ENCODE measurements at regions not wholly inside any gene's neighbourhood (a gene's known extent, or its start where the extent isn't known, plus 50 kb on each side); places are given as distances from the start of the nearest gene placed in this dataset.

GRCh38 chr6:169994739-169995138 lies 243.3 kb downstream of the ERMARD start:
- DNase-seq = no peak

GRCh38 chr6:169993861-169994481 lies 242.5 kb downstream of the ERMARD start:
- peaks cover 0 to 4% (median 0%) of the 10 kb centered on the region in 4 donors for H3K27me3 ChIP-seq
- H3K36me3 ChIP-seq = no peaks in the 10 kb centered on the region
- no peak for TF ChIP-seq POLR2A (IDR thresholded peaks at IDR 0.05)
- TF ChIP-seq CTCF (IDR thresholded peaks at IDR 0.05) = no peak
- no peak overlapping the region for H3K27ac ChIP-seq
- no peaks in the 10 kb centered on the region for H3K9me3 ChIP-seq
- WGBS, 2 donors = 82% methylated on average over 5 of the region's 16 CpGs; no CpG with 5 or more reads in 1 of the 2 donors
- intact Hi-C loops (cut with DNase I) = no loop called here
- H3K4me1 ChIP-seq = peaks cover 0 to 9% (median 0%) of the 10 kb centered on the region in 3 donors
- no peak for DNase-seq
- no peak overlapping the region for H3K4me3 ChIP-seq

More at GRCh38 chr6:169994739-169995138, 243.3 kb downstream of the ERMARD start:
- Histone ChIP-seq H3K4me1 (peaks cover 0 to 9% (median 0%) of the 10 kb centered on the region in 3 donors), H3K27ac (no peak overlapping the region), H3K36me3 (no peaks in the 10 kb centered on the region), H3K4me3 (no peak overlapping the region), H3K27me3 (peaks cover 0 to 4% (median 0%) of the 10 kb centered on the region in 4 donors), H3K9me3 (no peaks in the 10 kb centered on the region)
- no peak for TF ChIP-seq POLR2A (IDR thresholded peaks at IDR 0.05)
- TF ChIP-seq CTCF (IDR thresholded peaks at IDR 0.05) = no peak
- intact Hi-C loops (cut with DNase I) = no loop called here
- 94% methylated on average over 8 of the region's 8 CpGs for WGBS, 2 donors

GRCh38 chr6:169991913-169992312 lies 240.5 kb downstream of the ERMARD start:
- Histone ChIP-seq H3K36me3 (no peaks in the 10 kb centered on the region), H3K27me3 (no peaks in the 10 kb centered on the region), H3K4me1 (peaks cover 0 to 9% (median 0%) of the 10 kb centered on the region in 3 donors), H3K4me3 (no peak overlapping the region), H3K27ac (no peak overlapping the region), H3K9me3 (no peaks in the 10 kb centered on the region)
- TF ChIP-seq POLR2A (IDR thresholded peaks at IDR 0.05) = no peak
- TF ChIP-seq CTCF (IDR thresholded peaks at IDR 0.05) = no peak
- intact Hi-C loops (cut with DNase I) = no loop called here
- WGBS, 2 donors = 93% methylated on average over 7 to 8 of the region's 8 CpGs
- no peak for DNase-seq

GRCh38 chr6:169991031-169991390 lies 239.6 kb downstream of the ERMARD start:
- H3K27me3 ChIP-seq = no peaks in the 10 kb centered on the region
- no peaks in the 10 kb centered on the region for H3K9me3 ChIP-seq
- H3K4me3 ChIP-seq = no peak overlapping the region
- intact Hi-C loops (cut with DNase I) = no loop called here
- H3K36me3 ChIP-seq = no peaks in the 10 kb centered on the region
- TF ChIP-seq CTCF (IDR thresholded peaks at IDR 0.05) = no peak
- no peak for TF ChIP-seq POLR2A (IDR thresholded peaks at IDR 0.05)
- WGBS, 2 donors = 79 to 81% methylated on average over 5 to 6 of the region's 8 CpGs
- no peak overlapping the region for H3K27ac ChIP-seq
- H3K4me1 ChIP-seq = peaks cover 0 to 9% (median 0%) of the 10 kb centered on the region in 3 donors
- no peak for DNase-seq

- WGBS, 2 donors = 66 to 70% methylated on average over 20 to 22 of the region's 32 CpGs
- no peak for DNase-seq
Observed at GRCh38 chr6:169990095-169991030, 238.9 kb downstream of the ERMARD start.

More at GRCh38 chr6:169990095-169991030, 238.9 kb downstream of the ERMARD start:
- TF ChIP-seq CTCF (IDR thresholded peaks at IDR 0.05) (no peak), POLR2A (IDR thresholded peaks at IDR 0.05) (no peak)
- Histone ChIP-seq H3K4me1 (peaks cover 0 to 9% (median 0%) of the 10 kb centered on the region in 3 donors), H3K27ac (no peak overlapping the region), H3K4me3 (no peak overlapping the region), H3K36me3 (no peaks in the 10 kb centered on the region), H3K27me3 (no peaks in the 10 kb centered on the region), H3K9me3 (no peaks in the 10 kb centered on the region)
- intact Hi-C loops (cut with DNase I) = no loop called here
